Hepatic stellate cell (primary cell): ENCODE measurements at regions not wholly inside any gene's neighbourhood (a gene's known extent, or its start where the extent isn't known, plus 50 kb on each side); places are given as distances from the start of the nearest gene placed in this dataset.
"Not testable (repeated sequence)": the region's sequence is repeated elsewhere in the genome, so short reads cannot be mapped to it uniquely, and the experiment has no call there.

ENCODE experiments used
- DNase-seq: peaks from one replicate; pipeline ENCODE4 v3.0.0; 2011; ENCODE audit warnings: low spot score

DNA sequence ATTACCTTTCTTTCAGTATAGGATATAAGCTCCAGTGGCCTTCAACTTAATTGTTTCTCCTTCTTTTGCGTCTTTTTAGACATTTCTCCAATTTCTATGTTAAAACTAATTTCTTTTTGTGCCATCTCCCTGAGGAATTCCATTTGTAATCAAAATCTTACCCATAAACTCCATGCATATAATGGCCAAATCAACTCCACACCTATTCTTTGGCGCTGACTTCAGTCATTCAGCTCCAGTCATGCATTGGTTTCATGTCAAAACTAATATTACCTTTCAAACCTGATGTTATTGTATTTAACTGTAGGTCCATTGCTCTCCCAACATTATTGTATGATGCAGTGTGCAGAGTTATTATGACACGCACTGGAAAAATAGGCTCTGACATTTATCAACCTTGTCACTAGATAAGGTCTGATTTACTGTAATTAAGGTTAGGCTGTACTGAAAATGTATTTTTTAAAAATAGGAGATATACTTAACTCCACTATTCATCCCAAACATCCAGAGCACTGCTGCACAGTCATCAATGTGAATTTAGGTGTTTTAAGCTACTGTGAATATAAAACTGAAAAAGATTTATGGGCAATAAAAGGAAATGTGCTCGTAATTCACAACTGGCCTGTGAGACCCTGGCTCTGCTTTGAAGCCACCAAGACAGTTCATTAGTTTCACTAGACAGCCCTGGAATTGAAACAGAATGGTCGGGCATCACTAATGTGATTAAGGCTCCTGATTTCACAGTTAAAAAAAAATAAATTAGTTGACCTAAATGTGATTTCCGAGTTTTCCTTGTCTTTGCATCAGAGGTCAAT is 180.6 kb upstream of the GRIA4 start:
- no peak for DNase-seq

DNA sequence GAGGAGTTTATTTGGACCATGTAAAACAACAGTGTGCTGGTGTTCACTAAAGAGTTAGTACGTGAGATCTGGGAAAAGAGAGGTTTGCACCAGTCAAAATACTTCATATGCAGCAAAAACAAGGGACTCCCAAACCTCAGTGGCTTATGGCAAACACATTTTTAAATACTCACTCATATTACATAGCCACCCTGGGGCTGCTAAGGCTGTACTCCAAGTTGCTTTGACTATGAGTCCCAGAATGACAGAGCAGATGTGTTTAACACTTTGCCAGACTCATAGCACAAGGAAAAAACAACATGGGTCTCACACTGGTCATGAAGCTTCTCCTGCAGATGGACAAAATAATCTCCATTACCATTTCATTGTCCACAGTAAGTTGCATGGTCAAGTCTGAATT is 202.8 kb upstream of the GRIA4 start:
- DNase-seq, result no peak

DNA sequence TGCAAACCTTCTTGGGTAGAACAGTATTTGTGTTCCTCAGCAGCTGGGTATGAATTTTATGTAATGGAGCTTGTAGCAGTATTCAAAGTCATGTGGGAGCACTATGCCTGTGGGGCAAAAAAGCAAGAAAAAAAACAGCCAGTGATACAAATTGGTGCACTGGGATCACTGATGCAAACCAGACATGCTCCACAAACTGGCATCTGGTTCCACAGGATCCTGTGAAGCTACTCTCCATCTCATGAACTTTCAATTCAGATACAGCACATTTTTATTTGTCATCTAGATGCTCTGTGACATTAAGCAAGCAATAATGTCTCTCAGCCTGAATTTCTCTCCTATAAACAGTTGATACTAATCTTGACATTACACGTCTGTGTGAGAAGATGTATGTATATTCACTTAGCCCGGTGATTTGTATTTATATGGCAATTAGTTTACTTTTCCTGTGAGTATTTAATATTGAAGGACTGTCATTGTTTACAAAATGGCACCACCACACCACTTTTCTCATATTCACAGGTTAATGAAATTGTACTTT is 208.5 kb upstream of the GRIA4 start:
- no peak for DNase-seq

GRCh38 chr11:105399511-105399910 is 210.4 kb upstream of the GRIA4 start:
- no peak for DNase-seq

DNA sequence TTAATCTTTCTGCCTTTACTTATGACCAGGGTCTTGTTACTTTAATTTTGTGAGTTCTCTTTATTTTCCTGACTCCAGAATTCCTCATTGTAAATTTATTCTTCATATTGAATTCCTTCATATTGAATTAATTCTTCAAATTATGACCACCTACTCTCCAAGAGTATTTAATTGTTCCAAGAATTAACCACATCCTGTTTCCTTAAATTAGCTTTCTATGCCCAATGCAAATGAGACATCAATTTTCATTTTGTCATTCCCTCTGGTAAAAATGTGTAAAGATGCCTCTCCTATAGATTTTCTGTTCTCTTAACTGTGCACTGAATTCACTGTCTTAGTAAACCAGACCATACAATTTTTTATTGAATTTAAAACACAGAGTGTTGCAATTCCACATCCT is 211.2 kb upstream of the GRIA4 start:
- DNase-seq, result no peak

GRCh38 chr11:105393326-105393725 is 216.5 kb upstream of the GRIA4 start:
- no peak for DNase-seq

- no peak for DNase-seq
Measured at GRCh38 chr11:105392556-105392955, 217.3 kb upstream of the GRIA4 start.

- no peak for DNase-seq
Measured at GRCh38 chr11:105389952-105390351, 219.9 kb upstream of the GRIA4 start.

- DNase-seq, result no peak
Measured at GRCh38 chr11:105388006-105388405, 221.9 kb upstream of the GRIA4 start.

DNA sequence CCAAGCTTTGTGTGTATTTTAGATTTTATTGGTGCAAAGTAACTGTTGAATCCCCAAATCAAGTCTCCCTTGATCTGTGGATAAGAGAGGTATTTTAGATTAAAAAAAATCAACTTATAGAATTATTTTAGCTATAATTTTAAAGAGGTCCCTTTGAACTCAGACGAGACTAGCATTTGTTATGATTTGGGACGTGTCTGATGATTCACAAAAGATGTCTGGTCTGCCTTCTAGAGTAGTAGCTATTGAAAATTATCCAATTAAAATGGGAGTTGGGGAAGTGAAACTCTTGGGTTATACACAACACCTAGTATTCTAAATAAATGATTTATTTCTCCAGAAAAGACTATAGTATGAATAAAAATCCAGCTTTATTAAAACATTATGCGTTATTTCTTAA is 227.9 kb upstream of the GRIA4 start:
- no peak for DNase-seq

DNA sequence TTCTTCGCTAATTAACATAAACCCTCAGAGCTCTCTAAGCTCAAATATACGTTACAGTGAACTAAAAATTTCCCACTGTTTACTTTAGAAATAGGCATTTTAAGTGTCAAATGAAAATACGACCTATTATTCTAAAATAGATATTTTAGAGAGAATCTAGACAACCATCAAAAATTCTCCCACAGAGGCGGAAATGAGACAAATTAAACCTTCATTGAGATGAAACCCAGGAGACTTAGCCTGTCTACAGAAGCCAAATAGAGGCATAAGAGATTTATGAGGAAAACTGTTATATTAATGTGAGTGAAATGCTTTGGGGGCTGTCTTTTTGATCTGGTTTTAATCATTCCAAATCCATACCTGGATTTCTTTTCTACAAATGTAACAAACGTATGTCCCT is 232.0 kb upstream of the GRIA4 start:
- DNase-seq, result no peak

GRCh38 chr11:105372206-105372605 is 232.6 kb upstream of the CARD18 start:
- DNase-seq, result no peak

GRCh38 chr11:105371311-105371710 is 231.7 kb upstream of the CARD18 start:
- DNase-seq, result no peak

DNA sequence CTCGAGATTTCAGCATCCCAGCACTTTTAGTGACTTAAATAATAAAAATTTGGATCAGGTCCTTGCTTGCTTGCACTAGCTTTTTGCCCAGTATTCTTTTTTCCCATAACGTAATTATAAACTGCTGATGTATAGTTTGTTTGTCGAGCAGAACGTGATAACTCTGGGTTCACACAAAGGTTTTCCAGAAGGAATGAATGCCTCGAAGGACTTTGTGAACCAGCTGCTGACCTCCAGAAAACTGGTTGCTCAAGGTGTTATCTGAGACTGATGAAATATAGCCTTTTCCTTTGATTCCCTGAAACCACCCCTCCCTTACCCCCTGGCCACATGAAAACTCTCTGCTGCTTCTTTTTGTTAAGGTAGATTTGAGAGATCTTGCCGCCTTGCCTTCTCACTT is 229.1 kb upstream of the CARD18 start:
- DNase-seq, result no peak

GRCh38 chr11:105367129-105367528 is 227.6 kb upstream of the CARD18 start:
- DNase-seq, result no peak

GRCh38 chr11:105361651-105362050 is 222.1 kb upstream of the CARD18 start:
- no peak for DNase-seq

DNA sequence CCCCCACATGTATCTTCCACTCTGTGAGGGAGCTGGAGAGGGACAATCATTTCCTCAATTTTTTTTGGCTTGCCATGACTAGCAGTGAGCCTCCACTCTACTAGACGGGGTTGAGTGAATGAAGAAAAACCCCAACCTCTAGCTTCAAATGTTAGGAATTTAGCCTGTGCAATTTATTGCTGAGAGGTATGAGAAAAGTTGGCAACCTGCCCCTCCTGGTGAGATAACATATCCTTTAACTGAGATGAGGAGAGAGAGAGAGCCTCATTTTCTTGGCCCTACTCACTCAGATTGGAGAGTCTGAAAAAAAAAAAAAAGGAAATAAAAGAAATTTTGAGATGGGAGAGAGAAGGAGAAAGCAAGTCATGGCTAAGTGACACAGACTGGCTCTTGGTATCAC is 218.2 kb upstream of the CARD18 start:
- DNase-seq, result no peak

- no peak for DNase-seq
Measured at GRCh38 chr11:105357146-105357545, 217.6 kb upstream of the CARD18 start.

GRCh38 chr11:105349867-105350266 is 210.3 kb upstream of the CARD18 start:
- not testable (repeated sequence) for DNase-seq

- no peak for DNase-seq
Measured at GRCh38 chr11:105344938-105345337, 205.4 kb upstream of the CARD18 start.

- no peak for DNase-seq
Measured at GRCh38 chr11:105334025-105334714, 194.6 kb upstream of the CARD18 start.

DNA sequence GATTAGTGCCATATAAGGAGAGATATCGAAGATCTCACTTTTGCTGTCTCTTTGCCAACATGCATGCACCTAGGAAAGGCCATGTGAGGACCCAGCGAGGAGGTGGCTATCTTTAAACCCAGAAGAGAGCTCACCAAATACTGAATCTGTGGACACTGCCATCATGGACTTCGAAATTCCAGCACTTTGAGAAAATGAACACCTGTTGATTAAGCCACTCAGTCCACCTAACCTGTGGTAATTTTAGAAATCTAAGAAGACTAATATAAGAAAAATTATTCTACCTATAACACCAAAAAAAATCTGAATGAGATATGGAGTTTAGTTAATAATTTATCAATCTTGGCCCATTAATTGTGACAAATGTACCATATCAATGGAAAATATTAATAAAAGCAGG is 193.6 kb upstream of the CARD18 start:
- no peak for DNase-seq

DNA sequence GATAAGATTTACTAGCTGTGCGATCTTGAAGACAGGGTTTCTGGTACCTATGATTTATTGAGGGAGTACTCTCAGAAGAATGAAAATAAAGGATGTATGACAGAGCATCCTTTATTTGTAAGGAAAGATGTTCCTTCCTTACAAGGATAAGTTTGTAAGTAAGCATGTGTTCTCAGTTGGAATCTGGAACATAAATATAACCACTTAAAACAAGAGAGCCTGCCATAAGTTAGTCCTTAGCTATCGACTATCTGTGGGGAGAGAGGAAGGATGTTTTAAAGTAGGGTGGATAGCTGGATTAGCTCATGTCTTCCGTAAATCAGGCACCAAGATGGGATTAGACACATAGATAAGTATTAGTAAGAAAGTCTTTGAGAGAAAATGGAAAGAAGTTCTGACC is 192.6 kb upstream of the CARD18 start:
- DNase-seq, result no peak
